ENCODE measurements at regions not wholly inside any gene's neighbourhood (a gene's known extent, or its start where the extent isn't known, plus 50 kb on each side); places are given as distances from the start of the nearest gene placed in this dataset.

GRCh38 chr4:85246055-85246454, 228.9 kb upstream of the ARHGAP24 start:
- no peak for DNase-seq (ENCODE audit: extremely low read depth, low read depth)

GRCh38 chr4:85250852-85251251, 224.1 kb upstream of the ARHGAP24 start:
- no peak for DNase-seq (ENCODE audit: extremely low read depth, low read depth)

- DNase-seq (ENCODE audit: extremely low read depth, low read depth) = no peak
These were observed 217.1 kb upstream of the ARHGAP24 start for GRCh38 chr4:85257817-85258370.

DNA sequence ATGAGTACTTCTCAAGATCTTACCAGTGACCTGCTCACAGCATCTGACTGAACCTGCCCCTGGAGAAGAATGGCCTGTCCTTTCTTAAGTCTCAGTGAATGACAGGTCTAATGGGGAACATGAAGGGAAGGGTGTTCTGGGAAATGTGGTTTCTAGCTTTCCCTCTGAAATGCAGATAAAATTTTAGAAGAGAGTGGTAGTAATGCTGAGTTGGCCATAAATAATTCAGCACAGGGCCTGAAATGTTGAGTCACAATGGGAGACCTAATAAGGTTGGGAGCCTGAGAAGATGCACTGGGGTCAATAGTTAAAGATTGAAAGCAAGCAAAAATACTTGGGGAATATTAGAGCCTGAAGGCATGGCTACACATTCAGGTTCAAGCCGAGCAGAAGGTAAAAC, 214.9 kb upstream of the ARHGAP24 start:
- DNase-seq (ENCODE audit: extremely low read depth, low read depth) = no peak

DNA sequence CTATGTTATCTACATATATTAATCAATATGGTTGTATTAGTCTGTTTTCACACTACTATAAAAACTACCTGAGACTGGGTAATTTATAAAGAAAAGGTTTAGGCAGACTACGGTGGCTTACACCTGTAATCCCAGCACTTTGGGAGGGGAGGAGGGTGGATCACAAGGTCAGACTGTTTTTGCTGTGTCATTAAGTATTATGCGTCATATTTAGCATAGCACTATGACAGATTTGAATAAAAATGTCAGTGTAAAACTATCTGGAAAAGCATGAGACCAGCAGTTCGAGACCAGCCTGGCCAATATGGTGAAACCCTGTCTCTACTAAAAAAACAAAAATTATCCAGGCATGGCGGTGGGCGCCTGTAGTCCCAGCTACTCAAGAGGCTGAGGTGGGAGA, 209.7 kb upstream of the ARHGAP24 start:
- no peak for DNase-seq (ENCODE audit: extremely low read depth, low read depth)

DNA sequence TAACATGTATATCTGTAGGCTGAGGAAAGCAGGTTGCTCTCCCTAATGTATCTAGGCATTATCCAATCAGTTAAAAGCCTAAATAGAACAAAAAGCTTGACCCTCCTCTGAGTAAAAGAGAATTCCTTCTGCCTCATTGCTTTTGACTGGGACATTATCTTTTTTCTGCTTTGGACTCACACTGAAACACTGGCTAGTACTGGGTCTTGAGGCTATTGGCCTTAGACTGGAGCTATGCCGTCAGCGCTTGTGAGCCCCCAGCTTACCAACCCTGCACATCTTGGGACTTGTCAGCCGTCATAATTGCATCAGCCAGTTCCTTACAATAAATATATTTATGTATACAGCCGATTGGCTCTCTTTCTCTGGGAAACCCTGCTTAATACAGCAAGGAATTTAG, 206.8 kb upstream of the ARHGAP24 start:
- no peak for DNase-seq (ENCODE audit: extremely low read depth, low read depth)

- no peak for DNase-seq (ENCODE audit: extremely low read depth, low read depth)
These were observed 206.0 kb upstream of the ARHGAP24 start for GRCh38 chr4:85268961-85269360.

DNA sequence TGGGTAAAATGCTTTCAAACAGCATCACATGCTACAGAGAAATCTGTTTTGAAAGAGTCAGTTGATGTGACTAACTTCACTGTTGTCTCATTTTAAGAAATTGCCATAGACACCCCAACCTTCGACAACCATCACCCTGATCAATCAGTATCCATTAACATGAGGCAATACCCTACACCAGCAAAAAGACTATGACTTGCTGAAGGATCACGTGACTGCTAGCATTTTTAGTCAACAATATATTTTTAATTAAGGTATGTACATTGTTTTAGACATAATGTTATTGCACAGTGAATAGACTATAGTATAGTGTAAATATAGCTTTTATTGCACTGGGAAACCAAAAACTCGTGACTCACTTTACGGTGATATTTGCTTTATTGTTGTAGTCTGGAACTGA, 200.0 kb upstream of the ARHGAP24 start:
- DNase-seq (ENCODE audit: extremely low read depth, low read depth) = no peak

DNA sequence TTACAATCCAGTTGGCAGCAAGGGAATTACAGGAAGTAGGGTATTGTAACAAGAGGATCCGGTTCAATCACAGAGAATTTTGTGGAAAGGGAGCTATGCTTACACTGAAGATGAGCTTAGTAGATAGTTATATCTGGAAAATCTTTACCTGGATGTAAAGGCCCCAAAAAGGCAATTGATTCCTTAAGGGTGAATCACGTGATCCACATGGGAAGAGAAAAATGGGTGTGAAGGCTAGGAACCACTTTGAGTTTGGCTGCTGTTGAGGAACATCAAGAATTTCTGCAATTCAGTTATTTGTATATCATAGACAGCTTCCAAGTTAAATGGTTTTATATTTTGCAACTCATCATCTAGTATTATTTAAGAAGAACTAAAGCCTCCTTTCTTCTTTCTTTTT, 194.0 kb upstream of the ARHGAP24 start:
- no peak for DNase-seq (ENCODE audit: extremely low read depth, low read depth)

- no peak for DNase-seq (ENCODE audit: extremely low read depth, low read depth)
These were observed 183.7 kb upstream of the ARHGAP24 start for GRCh38 chr4:85291226-85291625.

DNA sequence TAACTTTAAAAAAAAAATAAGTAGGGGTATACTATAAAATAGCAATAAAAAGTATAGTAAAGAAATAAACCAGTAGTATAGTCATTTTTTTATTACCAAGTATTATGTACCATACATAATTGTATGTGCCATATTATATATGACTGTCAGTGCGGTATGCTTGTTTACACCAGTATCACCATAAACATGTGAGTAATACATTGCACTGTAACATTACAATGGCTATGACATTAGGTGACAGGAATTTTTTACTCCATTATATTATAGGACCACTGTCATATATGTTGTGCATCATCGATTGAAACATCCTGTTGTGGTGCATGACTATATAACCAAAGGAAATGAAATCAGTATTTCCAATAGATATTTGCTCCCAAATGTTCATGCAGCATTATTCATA, 176.9 kb upstream of the ARHGAP24 start:
- DNase-seq (ENCODE audit: extremely low read depth, low read depth) = no peak

GRCh38 chr4:85302193-85302736, 172.7 kb upstream of the ARHGAP24 start:
- no peak for DNase-seq (ENCODE audit: extremely low read depth, low read depth)

- no peak for DNase-seq (ENCODE audit: extremely low read depth, low read depth)
These were observed 172.2 kb upstream of the ARHGAP24 start for GRCh38 chr4:85302756-85303155.

DNA sequence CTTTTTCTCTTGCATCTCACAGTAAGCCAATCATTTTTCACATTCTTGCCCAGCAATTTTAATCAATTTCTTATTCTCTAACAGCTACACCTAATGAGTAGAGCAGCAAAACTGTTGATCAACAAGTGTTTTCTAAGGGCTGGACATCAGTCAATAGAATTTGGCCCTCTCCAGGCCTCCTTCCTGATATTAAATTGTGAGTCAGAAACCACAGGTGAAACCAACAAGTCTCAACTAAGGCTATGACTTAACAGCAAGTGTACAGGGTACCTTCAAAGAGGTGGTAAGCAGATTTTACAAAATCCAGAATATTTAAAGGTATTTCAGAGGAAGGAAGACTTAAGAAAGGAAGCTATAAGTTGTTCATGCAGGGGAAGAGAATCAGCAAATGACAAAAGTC, 156.5 kb upstream of the ARHGAP24 start:
- no peak for DNase-seq (ENCODE audit: extremely low read depth, low read depth)

DNA sequence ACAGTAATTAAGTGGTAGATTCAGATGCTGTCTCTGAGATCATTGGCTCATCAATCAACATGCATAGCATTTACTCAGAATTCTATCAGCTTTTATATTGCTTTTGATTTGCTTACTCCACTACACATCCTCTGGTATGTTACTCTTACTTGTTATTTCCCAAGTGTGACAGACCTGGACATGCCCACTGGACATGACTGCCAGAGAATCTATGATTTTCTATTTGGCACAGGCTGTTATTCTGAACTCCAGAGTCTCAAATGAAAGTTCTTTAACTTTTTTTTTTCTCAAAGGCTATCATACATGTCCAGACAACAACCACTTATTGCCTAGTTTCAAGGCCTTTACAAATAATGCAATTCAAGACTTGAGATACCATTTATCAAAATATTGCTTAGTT, 116.1 kb upstream of the ARHGAP24 start:
- no peak for DNase-seq (ENCODE audit: extremely low read depth, low read depth)

DNA sequence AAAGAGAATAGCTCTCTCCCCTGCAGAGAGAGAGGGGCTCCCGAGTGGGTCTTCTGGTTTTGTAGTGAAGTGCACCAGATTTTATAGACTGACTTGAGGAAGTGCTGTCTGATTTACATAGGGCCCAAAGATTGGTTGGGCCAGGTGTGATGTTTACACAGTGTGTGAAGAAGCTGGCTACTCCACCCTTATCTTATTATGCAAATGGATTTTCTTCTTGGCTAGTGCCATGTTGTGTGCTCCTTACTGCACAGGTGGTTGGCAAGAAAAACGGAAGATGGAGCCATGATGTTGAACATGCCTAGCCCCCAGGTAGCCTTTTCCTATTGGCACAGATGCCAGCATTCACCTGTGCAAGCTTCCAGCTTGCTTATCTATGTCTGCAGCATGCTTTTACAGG, 112.4 kb upstream of the ARHGAP24 start:
- DNase-seq (ENCODE audit: extremely low read depth, low read depth) = no peak

GRCh38 chr4:85367815-85368214, 107.1 kb upstream of the ARHGAP24 start:
- DNase-seq (ENCODE audit: extremely low read depth, low read depth) = no peak

- DNase-seq (ENCODE audit: extremely low read depth, low read depth) = no peak
These were observed 106.7 kb upstream of the ARHGAP24 start for GRCh38 chr4:85368240-85368639.

DNA sequence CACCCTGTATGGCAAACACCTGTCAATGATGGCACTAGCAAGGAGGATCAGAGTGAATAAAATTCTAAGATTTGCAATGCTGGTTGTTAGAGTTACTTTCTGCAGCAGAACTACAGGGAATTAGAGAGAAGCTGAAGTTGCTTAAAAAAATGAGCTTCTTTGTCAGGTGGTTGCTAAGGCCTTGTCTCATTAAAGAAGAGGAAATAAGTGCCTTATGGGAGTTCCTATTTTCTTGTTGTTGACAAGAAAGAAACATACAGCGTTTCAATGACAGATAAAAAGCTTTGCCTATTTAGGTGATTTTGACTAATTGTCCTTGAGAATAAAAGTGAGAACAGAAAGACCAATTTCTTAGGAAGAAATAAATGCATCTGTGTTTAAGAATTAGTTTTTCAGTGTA, 106.0 kb upstream of the ARHGAP24 start:
- no peak for DNase-seq (ENCODE audit: extremely low read depth, low read depth)

DNA sequence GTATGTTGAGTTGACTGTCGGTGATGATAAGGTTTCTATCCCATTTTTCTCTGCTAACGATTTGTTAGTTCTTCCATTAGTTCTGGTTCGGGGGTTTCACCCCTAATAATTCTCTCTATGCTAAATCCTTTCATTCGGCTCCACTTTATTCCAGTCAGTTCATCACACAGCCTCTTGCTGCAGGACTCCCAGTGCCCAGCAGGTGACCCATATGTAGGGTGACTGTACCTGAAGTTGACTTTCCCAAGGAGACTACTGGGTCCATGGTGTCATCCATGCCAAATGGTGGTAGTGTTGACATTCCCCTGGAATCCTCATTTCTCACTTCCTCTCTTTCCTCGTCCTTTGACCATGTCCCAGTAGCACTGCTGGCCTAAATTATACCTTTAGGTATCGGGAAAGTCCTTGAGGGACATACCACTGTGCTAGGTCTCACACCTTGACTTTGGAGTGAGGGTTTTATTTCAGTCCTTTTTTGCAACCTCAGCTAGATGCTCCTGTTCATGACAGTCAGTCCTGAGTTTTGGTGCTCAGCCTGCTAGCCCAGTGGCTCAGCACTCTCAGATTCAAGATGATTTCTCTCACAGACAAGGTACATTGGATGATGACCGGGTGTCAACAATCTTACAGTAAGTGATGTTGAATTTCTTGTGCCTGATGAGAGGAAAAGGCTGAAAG, 105.1 kb upstream of the ARHGAP24 start:
- no peak for DNase-seq (ENCODE audit: extremely low read depth, low read depth)

DNA sequence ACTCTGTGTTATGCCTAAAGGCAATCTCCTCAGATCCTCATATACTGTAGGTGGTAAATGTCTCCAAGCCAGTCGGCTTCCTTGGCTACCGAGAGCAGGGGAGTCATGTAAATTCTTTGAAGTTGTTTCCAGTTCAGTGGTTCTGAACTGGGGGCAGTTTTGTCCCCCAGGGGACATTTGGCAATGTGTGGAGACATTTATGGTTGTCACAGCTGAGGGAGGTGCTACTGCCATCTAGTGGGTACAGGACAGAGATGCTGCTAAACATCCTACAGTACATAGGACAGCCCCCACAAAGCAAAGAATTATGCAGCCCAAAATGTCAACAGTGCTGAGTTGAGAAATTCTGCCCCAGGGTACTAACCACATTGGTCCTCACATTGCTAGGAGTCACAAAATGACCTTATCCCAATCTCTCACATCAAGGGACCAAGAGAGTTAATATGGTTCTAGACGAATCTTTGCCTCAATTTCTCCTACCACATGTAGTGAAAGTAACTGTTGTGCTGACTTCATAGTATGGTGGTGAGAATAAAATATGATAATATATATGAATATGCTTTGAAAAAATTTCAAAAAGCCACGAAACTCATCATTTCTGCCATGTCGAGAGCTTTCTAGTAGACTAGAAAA, 104.4 kb upstream of the ARHGAP24 start:
- DNase-seq (ENCODE audit: extremely low read depth, low read depth) = peak; percentile 25

DNA sequence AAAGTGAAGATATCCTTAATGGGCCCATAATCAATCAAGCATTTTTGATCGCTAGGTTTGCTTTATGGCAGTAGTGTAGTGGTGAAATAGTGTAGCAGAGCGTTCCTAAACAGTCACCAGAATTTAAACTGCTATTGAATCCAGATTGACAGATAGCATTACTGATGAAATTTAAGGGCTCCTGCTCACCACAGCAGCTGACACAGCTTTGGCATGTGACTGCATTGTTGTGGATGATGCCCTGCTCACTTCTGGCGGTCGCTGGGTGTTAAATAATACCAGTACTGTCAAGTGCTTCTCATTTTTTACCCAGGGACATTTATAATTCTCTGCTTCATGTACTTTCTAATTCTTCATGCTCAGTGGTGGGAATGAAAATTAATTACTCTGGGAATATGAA, 102.0 kb upstream of the ARHGAP24 start:
- DNase-seq (ENCODE audit: extremely low read depth, low read depth) = no peak

Data from NCI-H460 (cell line).